GM13976 (cell line): ENCODE measurements at regions not wholly inside any gene's neighbourhood (a gene's known extent, or its start where the extent isn't known, plus 50 kb on each side); places are given as distances from the start of the nearest gene placed in this dataset.

Source experiments
- DNase-seq: peaks from one replicate; pipeline ENCODE4 v3.0.0; 2012; ENCODE audit warnings: low spot score
- in situ Hi-C: fragments of 300-500 bp; cut with MboI; formaldehyde crosslinking; loops from one replicate; pipeline ENCODE4 v1.12.0; 2022; ENCODE audit warnings: low sequenced_read_pairs, mixed read lengths, inconsistent platforms; ENCODE audit not compliant: unreplicated experiment
- TF ChIP-seq, protein P1 (sequence below): IDR thresholded peaks from 2 replicates; pipeline ENCODE4 v1.5.1; 2012; ENCODE audit warnings: borderline replicate concordance, mild to moderate bottlenecking; ENCODE audit not compliant: insufficient read depth; ENCODE audit errors: extremely low read depth, missing control alignments, control extremely low read depth

DNA sequence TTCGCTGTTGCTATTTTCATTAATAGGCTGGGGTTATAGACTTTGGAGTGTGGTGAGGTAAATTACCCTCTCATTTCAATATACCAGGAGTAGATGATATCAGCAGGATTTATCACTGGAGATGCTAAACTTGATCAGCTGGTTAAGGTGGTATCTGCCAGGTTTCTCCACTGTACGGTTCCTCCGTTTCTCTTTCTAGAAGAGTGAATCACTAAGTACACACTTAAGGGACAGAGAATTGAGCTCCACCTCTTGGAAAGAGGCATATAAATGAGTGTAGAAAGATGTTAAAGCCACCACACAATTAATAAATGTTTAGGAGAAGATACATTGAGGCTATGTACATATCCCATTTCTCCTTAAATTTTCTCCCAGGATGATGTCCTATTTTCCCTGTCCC lies 277.4 kb upstream of the GRIP1 start:
- in situ Hi-C loops: no loop called here
- no peak for DNase-seq
- TF ChIP-seq, protein P1, sequence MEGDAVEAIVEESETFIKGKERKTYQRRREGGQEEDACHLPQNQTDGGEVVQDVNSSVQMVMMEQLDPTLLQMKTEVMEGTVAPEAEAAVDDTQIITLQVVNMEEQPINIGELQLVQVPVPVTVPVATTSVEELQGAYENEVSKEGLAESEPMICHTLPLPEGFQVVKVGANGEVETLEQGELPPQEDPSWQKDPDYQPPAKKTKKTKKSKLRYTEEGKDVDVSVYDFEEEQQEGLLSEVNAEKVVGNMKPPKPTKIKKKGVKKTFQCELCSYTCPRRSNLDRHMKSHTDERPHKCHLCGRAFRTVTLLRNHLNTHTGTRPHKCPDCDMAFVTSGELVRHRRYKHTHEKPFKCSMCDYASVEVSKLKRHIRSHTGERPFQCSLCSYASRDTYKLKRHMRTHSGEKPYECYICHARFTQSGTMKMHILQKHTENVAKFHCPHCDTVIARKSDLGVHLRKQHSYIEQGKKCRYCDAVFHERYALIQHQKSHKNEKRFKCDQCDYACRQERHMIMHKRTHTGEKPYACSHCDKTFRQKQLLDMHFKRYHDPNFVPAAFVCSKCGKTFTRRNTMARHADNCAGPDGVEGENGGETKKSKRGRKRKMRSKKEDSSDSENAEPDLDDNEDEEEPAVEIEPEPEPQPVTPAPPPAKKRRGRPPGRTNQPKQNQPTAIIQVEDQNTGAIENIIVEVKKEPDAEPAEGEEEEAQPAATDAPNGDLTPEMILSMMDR: no peak

DNA sequence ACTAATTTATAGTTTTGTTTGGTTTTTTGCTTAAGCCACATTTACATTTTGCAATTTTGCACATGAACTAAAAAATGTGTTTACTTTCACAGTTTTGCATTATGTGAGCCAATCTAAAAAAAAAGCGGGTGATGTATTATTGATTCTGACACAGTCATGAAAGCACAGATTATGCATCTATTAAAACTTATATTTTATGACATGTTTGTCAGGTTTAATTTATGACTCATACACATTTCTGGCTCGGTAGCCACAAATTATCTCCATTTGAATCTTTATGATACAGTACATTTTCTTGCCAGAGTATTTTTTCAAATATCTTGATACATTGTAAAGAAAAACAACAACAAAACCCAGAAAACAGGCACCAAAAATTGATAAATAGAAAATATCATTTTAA lies 280.4 kb upstream of the GRIP1 start:
- in situ Hi-C loops: no loop called here
- no peak for DNase-seq
- TF ChIP-seq, protein P1: no peak

DNA sequence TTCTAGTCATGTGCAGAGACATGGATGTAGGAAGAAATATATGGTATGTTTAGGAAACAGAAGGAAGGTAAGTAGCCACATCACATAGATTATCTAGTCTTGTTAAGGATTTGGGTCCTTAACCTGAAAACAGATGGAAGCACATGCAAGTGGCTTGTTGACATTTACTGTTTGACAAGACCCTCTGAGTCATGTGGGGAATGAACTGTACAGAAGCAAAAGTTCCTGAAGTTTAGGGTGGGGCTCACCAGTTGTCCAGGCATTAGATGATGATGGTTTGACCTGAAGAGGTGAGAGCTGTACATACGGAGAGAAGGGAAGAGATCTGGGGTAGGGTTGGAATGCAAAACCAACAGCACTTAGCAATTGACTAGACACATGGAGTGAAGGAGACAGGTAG lies 281.1 kb upstream of the GRIP1 start:
- DNase-seq: no peak
- in situ Hi-C loops: no loop called here
- TF ChIP-seq, protein P1: no peak

DNA sequence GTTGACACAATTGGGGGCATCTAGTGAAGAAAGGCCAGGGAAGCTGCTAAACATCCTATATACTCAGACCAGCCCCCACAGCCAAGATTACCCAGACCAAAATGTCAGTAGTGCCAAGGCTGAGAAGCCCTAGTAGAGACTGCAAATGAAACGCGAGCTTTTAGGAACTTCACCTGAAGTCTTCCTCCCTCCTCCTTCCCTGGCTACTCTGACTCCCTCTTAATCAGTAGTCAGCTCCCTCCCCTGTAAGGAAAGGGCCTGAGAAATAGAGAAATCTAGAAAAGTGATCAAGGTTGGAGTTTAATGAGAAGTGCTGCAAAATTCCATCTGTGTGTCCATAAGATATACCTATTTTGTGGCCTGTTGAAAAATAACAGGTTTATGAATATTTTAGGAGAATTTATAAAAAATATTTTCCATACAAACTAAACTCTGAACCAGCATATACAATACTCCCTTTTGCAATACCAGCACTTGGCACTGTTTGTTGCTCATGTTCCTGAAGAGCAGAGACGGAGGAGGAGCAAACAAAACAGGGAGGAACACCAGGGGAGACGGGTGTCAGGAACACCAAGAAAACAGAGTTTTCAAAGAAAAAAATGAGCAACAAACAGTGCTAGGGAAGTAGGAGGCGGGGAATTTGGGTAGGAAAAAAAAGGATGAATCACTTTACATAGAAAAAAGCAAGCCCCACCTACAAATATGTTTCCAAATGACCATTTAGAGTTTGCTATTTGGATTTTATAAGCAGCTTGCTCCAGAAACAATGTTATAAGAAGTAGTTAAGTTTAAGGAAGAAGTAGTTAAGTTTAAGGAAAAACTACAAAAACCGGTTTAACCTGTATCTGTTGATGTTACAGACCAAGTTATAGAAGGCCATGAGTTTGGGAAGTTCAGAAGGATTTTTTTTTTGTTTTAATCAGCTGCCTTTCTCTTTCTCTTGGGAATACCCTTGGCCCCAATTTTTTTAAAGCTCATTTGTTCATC lies 282.1 kb upstream of the GRIP1 start:
- TF ChIP-seq, protein P1: no peak
- in situ Hi-C loops: no loop called here
- DNase-seq: no peak

DNA sequence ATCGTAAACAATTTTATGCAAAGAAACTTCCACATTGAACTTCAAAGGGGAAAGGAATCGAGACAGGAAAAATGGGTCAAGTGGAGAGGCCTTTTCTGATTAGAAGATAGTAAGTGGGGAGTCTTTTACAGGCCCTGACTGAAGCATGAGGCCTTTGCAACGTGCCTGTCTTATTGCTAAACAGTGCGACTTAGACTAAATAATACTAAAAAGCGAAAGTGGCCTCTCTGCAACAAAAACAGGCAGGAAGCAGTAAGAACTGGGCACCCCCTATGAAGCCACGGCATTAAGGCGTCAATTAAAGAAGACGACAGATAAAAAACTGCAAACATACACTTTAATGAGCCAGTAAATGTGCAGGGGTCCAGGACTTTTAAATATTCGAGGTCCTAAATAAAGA lies 283.4 kb upstream of the GRIP1 start:
- in situ Hi-C loops: no loop called here
- DNase-seq: no peak

DNA sequence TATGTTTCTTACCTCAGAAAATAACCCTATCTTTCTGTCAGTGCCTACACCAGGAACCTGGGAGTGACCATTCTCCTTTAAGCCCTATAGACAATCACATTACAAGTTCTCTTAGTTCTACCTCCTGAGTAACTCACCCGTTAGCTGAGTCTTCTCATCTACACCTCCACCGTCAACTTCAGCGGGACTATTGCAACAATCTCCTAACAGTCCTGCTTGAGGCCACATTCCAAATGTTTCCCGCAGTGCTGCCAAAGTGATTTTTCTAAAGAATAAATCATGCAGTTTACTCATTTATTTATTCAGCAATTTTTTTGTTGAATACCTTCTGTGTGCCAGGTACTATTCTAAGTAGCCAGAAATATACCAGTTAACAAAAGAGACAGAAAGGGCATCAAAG lies 285.0 kb upstream of the GRIP1 start:
- TF ChIP-seq, protein P1: no peak
- in situ Hi-C loops: no loop called here
- DNase-seq: no peak

More for the DNA sequence above, 283.4 kb upstream of the GRIP1 start:
- TF ChIP-seq, protein P1: no peak

DNA sequence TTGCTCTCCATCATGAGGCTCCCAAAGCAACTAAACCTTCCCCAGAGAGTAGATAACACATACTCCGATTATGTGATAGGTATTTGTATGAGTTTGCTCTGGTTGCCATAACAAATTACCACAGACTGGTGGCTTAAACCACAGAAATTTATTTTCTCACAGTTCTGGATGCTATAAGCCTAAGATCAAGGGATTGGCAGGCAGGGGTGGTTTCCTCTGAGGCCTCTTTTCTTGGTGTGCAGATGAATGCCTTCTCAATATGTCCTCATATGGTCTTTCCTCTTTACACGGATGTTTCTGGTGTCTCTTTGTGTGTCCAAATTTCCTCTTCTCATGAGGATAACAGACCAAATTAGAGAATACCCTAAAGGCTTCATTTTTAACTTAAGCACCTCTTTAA lies 285.8 kb upstream of the GRIP1 start:
- TF ChIP-seq, protein P1: no peak
- in situ Hi-C loops: no loop called here
- DNase-seq: no peak
